GM12873 (cell line): ENCODE measurements at regions not wholly inside any gene's neighbourhood (a gene's known extent, or its start where the extent isn't known, plus 50 kb on each side); places are given as distances from the start of the nearest gene placed in this dataset.

Experiments used
- TF ChIP-seq, protein P1 (sequence below): IDR thresholded peaks from 2 replicates; pipeline ENCODE4 v1.5.1; 2012; ENCODE audit warnings: low read depth, mild to moderate bottlenecking, moderate library complexity, low read length, control low read depth; ENCODE audit not compliant: insufficient read depth; ENCODE audit errors: missing control alignments

DNA sequence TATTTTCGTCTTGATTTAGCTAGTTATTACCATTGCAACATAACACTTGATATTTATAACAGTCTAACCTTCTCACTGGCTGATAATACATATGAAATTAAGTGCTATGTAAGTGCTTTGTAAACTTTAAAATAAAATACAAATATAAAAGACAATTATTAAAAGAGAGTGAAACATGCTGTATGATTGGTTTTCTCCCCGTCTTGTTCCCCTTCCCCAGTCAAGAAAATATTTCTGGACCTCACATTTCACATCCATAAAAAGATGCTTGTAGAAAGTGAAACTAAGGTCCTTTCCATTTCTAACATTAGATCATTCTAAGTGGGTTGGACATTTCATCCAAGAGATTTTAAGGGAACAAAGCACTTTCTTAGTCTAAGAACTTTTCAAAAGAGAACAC lies 310.2 kb upstream of the LRATD1 start:
- TF ChIP-seq, protein P1, sequence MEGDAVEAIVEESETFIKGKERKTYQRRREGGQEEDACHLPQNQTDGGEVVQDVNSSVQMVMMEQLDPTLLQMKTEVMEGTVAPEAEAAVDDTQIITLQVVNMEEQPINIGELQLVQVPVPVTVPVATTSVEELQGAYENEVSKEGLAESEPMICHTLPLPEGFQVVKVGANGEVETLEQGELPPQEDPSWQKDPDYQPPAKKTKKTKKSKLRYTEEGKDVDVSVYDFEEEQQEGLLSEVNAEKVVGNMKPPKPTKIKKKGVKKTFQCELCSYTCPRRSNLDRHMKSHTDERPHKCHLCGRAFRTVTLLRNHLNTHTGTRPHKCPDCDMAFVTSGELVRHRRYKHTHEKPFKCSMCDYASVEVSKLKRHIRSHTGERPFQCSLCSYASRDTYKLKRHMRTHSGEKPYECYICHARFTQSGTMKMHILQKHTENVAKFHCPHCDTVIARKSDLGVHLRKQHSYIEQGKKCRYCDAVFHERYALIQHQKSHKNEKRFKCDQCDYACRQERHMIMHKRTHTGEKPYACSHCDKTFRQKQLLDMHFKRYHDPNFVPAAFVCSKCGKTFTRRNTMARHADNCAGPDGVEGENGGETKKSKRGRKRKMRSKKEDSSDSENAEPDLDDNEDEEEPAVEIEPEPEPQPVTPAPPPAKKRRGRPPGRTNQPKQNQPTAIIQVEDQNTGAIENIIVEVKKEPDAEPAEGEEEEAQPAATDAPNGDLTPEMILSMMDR: no peak

DNA sequence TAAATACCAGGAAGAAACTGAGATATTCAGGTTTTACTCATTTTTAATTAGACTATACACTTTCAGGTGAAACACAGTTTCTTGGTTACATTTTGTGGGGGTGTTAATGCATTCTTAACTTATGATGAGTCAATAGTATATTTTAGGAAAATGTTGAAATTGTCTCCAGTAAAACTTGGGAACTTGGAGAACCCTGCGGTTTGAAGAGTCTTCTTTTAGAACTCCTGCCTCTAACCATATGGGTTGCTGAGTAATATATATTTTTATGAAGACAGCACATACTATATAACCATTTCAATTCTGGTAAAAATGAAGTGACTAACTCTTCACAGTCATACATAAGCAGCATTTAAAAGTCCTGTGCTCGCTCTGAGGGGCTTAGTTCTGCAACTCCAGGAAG lies 308.2 kb upstream of the LRATD1 start:
- TF ChIP-seq, protein P1: no peak

DNA sequence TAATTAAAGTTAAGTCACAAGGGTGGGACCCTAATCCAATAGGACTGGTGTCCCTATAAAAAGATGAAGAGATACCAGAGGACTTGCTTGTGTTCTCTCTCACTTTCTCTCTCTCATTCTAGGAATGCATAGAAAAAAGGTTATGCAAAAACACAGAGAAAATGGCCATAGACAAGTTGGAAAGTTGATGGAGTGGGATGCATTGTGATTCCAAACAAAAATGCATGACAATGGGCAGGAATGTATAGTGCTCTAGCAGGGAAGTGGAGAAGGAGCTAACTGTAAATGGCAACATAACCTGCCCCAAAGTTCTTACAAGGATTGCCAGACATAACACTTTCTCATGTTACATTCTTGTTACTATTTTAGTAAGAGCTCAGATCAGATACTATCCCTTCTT lies 301.6 kb upstream of the LRATD1 start:
- TF ChIP-seq, protein P1: no peak

DNA sequence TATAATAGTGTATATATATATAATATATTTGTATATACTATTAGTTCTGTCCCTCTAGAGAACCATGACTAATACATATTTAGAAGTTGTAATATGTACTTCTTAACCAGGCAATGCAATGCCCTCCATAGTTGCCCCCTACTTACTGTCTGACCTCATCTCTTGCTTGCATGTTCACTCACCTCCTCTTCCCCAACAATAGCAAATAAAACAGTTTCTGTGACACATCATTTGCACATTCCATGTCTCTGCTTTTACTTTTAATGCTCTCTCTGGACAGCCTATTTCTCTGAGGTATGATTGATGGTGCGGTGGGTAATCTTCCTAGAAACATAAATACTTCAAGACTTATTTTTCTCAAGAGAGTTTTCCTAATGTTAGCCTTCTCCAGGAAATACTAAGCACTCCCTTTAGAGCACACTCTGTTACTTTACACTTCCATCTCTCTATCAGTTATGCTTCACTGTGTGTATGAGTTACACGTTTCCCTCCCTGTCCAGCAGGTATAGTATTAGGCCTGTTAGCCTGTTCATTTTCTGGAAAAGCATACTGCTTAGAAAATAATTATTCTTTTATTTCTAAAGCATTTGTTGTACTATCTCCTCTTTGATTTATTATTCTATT lies 295.6 kb upstream of the LRATD1 start:
- TF ChIP-seq, protein P1: no peak

DNA sequence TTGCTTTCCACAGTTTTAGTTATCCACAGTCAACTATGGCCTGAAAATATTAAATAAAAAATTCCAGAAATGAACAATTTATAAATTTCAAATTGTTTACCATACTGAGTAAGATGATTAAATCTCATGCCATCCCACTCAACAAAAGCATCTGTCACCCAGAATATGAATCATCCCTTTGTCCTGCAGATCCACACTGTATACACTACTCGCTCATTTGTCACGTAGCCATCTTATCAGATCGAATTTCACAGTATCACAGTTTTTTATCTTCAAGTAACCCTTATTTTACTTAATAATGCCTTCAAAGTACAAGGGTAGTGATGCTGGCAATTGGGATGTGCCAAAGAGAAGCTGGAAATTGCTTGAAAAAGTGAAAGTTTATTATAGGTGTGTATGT lies 291.8 kb upstream of the LRATD1 start:
- TF ChIP-seq, protein P1: no peak

DNA sequence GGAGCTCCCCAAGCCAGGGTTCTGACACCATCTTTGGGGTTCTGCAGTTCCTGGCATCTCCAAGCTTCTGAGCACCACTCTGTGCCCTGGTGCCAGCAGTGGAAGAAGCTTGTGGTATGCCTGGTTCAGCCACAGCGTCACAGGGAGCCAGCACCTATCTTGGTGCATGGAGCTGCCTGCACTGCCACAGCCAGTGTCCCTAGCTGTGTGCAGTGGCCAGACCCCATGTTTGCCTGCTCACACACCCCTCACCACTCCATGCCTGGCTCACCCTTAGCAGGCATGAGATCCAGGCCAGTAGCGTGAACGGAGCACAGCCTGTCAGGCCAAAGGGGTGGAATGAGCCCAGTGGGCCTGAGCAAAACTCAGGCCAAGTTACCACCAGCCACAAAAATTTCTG lies 290.2 kb upstream of the LRATD1 start:
- TF ChIP-seq, protein P1: no peak

DNA sequence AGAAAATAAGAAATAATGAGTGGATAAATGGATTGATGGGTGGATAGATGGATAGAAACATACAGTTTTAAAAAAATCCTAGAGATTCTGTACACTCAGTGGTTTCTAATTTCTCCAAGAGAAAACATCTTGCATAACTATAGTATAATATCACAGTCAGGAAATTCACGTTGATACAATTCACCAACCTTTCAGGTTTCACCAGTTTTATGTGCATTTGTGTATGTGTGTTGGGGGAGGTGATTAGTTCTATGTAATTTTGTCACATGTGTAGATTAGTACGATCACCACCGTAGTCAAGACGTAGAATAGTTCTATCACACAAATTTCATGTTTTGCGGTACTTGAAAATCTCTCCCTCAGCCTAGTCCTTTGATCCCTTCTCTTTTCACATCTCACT lies 288.2 kb upstream of the LRATD1 start:
- TF ChIP-seq, protein P1: no peak
